ENCODE measurements at regions not wholly inside any gene's neighbourhood (a gene's known extent, or its start where the extent isn't known, plus 50 kb on each side); places are given as distances from the start of the nearest gene placed in this dataset.

DNA sequence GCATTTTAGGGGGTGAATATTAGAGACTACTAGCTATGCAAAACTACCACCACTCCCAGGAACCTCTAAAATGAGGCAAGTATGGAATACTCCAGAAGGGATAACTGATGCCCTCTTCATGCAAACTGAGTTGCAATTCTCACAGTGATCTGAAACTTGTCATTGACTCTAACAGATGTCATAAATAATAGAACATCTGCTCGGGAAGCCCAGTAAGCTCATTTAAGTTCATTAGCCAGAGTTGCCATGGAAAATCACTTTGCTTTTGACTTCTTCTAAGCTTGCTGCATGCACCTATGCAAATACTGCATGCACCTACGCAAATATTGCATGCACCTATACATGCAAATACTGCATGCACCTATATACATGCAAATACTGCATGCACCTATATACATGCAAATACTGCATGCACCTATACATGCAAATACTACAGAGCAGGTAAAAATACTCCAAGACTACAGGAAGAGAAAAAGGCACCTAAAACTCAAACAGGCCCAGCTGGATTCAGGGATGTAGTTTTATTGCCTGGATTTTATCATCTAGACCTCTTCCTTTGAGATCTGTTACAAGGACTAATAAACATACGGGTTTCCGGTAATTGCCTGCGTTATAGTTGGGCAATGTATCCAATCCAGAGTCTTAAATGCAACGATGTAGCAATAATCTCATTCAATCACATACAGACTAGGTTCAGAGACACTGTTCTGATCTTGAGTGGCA is 1061.1 kb upstream of the AUTS2 start:
- no peak for DNase-seq
- Histone ChIP-seq H3K9me3 (replicated peaks) (peaks cover 9% of the 10 kb centered on the region), H3K27ac (replicated peaks) (no peak overlapping the region), H3K4me3 (no peak overlapping the region), H3K4me1 (no peaks in the 10 kb centered on the region), H3K36me3 (no peaks in the 10 kb centered on the region), H3K27me3 (ENCODE audit: low read depth) (peaks cover 30% of the 10 kb centered on the region)
- TF ChIP-seq, protein P1, sequence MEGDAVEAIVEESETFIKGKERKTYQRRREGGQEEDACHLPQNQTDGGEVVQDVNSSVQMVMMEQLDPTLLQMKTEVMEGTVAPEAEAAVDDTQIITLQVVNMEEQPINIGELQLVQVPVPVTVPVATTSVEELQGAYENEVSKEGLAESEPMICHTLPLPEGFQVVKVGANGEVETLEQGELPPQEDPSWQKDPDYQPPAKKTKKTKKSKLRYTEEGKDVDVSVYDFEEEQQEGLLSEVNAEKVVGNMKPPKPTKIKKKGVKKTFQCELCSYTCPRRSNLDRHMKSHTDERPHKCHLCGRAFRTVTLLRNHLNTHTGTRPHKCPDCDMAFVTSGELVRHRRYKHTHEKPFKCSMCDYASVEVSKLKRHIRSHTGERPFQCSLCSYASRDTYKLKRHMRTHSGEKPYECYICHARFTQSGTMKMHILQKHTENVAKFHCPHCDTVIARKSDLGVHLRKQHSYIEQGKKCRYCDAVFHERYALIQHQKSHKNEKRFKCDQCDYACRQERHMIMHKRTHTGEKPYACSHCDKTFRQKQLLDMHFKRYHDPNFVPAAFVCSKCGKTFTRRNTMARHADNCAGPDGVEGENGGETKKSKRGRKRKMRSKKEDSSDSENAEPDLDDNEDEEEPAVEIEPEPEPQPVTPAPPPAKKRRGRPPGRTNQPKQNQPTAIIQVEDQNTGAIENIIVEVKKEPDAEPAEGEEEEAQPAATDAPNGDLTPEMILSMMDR (IDR thresholded peaks at IDR 0.05; ENCODE audit: borderline replicate concordance), result no peak
- intact Hi-C loops (cut with micrococcal nuclease), result no loop called here

DNA sequence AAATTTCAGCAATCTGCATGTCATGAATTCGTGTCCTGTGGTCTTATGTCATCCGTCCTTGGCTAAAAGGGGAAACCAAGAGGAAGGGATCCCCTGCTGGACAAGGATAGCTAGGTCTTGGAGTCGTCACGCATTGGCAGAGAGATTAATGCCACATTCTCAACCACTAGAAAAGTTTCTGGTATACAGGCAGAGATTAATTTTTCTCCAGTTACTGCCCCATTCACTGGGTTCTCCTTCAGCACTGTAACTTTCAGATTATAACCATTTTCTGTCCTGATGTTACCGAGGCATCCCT is 1060.6 kb upstream of the AUTS2 start:
- Histone ChIP-seq H3K36me3 (no peaks in the 10 kb centered on the region), H3K27ac (replicated peaks) (no peak overlapping the region), H3K4me3 (no peak overlapping the region), H3K4me1 (no peaks in the 10 kb centered on the region), H3K9me3 (replicated peaks) (peaks cover 9% of the 10 kb centered on the region), H3K27me3 (ENCODE audit: low read depth) (peaks cover 30% of the 10 kb centered on the region)
- TF ChIP-seq, protein P1 (IDR thresholded peaks at IDR 0.05; ENCODE audit: borderline replicate concordance), result no peak
- no peak for DNase-seq
- intact Hi-C loops (cut with micrococcal nuclease), result no loop called here

DNA sequence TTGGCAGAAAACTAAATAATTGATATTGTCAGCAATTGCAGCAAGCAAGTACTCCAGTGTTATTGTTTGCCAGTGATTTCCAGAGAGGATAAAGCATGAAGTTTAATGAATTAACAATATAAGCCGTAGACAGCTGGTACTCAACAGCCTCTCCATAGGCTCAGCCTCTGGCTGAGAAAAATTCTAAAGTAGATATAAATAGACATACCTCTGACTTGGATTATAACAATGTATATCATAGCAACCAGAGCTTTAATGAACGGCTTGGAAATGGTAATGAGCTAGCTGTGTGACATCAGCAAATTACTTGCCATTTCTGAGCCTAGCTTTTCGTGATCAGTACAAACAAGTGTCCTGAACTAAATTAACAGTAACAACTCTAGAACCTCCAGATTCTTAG is 1055.4 kb upstream of the AUTS2 start:
- TF ChIP-seq, protein P1 (IDR thresholded peaks at IDR 0.05; ENCODE audit: borderline replicate concordance), result no peak
- H3K9me3 ChIP-seq (replicated peaks), result peaks cover 9% of the 10 kb centered on the region
- intact Hi-C loops (cut with micrococcal nuclease), result no loop called here
- H3K27me3 ChIP-seq (ENCODE audit: low read depth), result peaks cover 47% of the 10 kb centered on the region
- no peaks in the 10 kb centered on the region for H3K4me1 ChIP-seq
- no peaks in the 10 kb centered on the region for H3K36me3 ChIP-seq
- no peak overlapping the region for H3K4me3 ChIP-seq
- no peak for DNase-seq
- H3K27ac ChIP-seq (replicated peaks), result no peak overlapping the region

DNA sequence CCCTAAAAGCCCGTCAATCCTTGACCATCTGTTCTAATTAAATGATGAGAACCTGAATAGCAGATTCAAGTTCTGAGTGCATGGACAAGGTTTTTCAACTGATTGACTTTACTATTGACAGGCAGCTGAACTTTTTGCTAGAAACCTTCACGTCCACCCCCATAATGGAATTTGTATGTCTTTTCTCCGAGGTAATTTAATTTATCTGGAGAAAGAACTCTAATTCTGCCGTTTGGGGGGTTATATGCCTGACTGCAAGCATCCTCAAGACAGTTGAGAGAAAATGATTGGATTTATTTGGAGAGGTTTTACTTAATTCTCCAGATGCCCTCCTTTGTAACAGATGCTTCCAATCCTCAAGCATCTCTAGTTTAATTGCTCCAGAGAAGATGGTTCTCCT is 1053.4 kb upstream of the AUTS2 start:
- no peak for DNase-seq
- Histone ChIP-seq H3K27ac (replicated peaks) (no peak overlapping the region), H3K4me1 (no peaks in the 10 kb centered on the region), H3K4me3 (no peak overlapping the region), H3K9me3 (replicated peaks) (peaks cover 9% of the 10 kb centered on the region), H3K27me3 (ENCODE audit: low read depth) (peaks cover 39% of the 10 kb centered on the region), H3K36me3 (no peaks in the 10 kb centered on the region)
- TF ChIP-seq, protein P1 (IDR thresholded peaks at IDR 0.05; ENCODE audit: borderline replicate concordance), result no peak
- intact Hi-C loops (cut with micrococcal nuclease), result no loop called here

DNA sequence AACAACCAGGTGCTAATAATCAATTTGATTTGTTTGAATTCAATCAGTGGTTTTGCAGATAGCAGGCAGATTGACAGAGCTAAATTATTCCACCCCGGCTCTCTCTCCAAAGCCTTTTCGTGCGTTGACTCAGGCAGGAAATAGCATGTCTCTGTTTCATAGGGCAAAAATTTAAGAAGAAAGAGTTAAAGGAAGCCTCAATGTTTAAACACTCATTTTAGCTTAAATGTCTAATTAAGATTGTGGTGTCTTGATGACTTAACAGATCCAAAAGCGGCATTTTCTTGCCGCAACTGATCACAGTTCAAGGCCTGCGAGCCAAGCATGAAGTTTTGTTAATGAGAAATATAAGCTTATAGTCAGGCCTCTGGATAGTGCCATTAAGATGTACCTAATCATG is 1051.1 kb upstream of the AUTS2 start:
- Histone ChIP-seq H3K9me3 (replicated peaks) (no peaks in the 10 kb centered on the region), H3K4me1 (no peaks in the 10 kb centered on the region), H3K27ac (replicated peaks) (no peak overlapping the region), H3K36me3 (no peaks in the 10 kb centered on the region), H3K27me3 (ENCODE audit: low read depth) (peaks cover 40% of the 10 kb centered on the region), H3K4me3 (no peak overlapping the region)
- TF ChIP-seq, protein P1 (IDR thresholded peaks at IDR 0.05; ENCODE audit: borderline replicate concordance), result no peak
- intact Hi-C loops (cut with micrococcal nuclease), result no loop called here
- no peak for DNase-seq
